HT1080 (cell line): ENCODE measurements at regions not wholly inside any gene's neighbourhood (a gene's known extent, or its start where the extent isn't known, plus 50 kb on each side); places are given as distances from the start of the nearest gene placed in this dataset.
A peak's percentile ranks its signal among the peaks of the same experiment; 100 is the strongest.

Experiments used
- DNase-seq: peaks from one replicate; pipeline ENCODE4 v3.0.0-alpha.2; 2015; ENCODE audit warnings: low read depth

- DNase-seq, result no peak
Measured at GRCh38 chr18:40849886-40850285, 1105.1 kb upstream of the PIK3C3 start.

- DNase-seq, result peak; percentile 45
Measured at GRCh38 chr18:40841467-40841866, 1113.6 kb upstream of the PIK3C3 start.

- no peak for DNase-seq
Measured at GRCh38 chr18:40841063-40841462, 1114.0 kb upstream of the PIK3C3 start.

GRCh38 chr18:40832362-40832761 is 1122.7 kb upstream of the PIK3C3 start:
- DNase-seq, result no peak

- DNase-seq, result no peak
Measured at GRCh38 chr18:40824291-40824690, 1130.7 kb upstream of the PIK3C3 start.

- DNase-seq, result no peak
Measured at GRCh38 chr18:40821596-40822243, 1133.3 kb upstream of the PIK3C3 start.

- DNase-seq, result no peak
Measured at GRCh38 chr18:40812981-40813515, 1142.0 kb upstream of the PIK3C3 start.

GRCh38 chr18:40810372-40810771 is 1144.7 kb upstream of the PIK3C3 start:
- DNase-seq, result peak; percentile 24

GRCh38 chr18:40789286-40789685 is 1165.7 kb upstream of the PIK3C3 start:
- no peak for DNase-seq

GRCh38 chr18:40782453-40783130 is 1172.4 kb upstream of the PIK3C3 start:
- no peak for DNase-seq

GRCh38 chr18:40769786-40770185 is 1185.2 kb upstream of the PIK3C3 start:
- DNase-seq, result peak; percentile 72

GRCh38 chr18:40760251-40760650 is 1194.8 kb upstream of the PIK3C3 start:
- no peak for DNase-seq

- DNase-seq, result no peak
Measured at GRCh38 chr18:40754477-40754876, 1200.6 kb upstream of the PIK3C3 start.

GRCh38 chr18:40752316-40752715 is 1202.7 kb upstream of the PIK3C3 start:
- no peak for DNase-seq

- DNase-seq, result no peak
Measured at GRCh38 chr18:40751186-40751585, 1203.8 kb upstream of the PIK3C3 start.

- no peak for DNase-seq
Measured at GRCh38 chr18:40739029-40739428, 1216.0 kb upstream of the PIK3C3 start.

GRCh38 chr18:40738321-40738880 is 1216.6 kb upstream of the PIK3C3 start:
- DNase-seq, result no peak

- no peak for DNase-seq
Measured at GRCh38 chr18:40708726-40709125, 1246.3 kb upstream of the PIK3C3 start.

- DNase-seq, result no peak
Measured at GRCh38 chr18:40707797-40708196, 1247.2 kb upstream of the PIK3C3 start.

- DNase-seq, result no peak
Measured at GRCh38 chr18:40698129-40698528, 1256.9 kb upstream of the PIK3C3 start.

GRCh38 chr18:40695526-40695925 is 1259.5 kb upstream of the PIK3C3 start:
- DNase-seq, result no peak

GRCh38 chr18:40692871-40693270 is 1262.2 kb upstream of the PIK3C3 start:
- no peak for DNase-seq

GRCh38 chr18:40690062-40690461 is 1265.0 kb upstream of the PIK3C3 start:
- no peak for DNase-seq
